GM21367 (cell line): ENCODE measurements at regions not wholly inside any gene's neighbourhood (a gene's known extent, or its start where the extent isn't known, plus 50 kb on each side); places are given as distances from the start of the nearest gene placed in this dataset.
"Not testable (repeated sequence)": the region's sequence is repeated elsewhere in the genome, so short reads cannot be mapped to it uniquely, and the experiment has no call there.

Experiments used
- ATAC-seq: cut with Tn5 transposase; IDR thresholded peaks from one replicate; pipeline ENCODE4 v1.9.1; 2021; ENCODE audit not compliant: unreplicated experiment

- ATAC-seq = no peak
These were observed 362.2 kb upstream of the ROPN1 start for GRCh38 chr3:124354150-124354549.

- no peak for ATAC-seq
These were observed 366.2 kb upstream of the ROPN1 start for GRCh38 chr3:124358156-124358555.

- ATAC-seq = no peak
These were observed 368.2 kb upstream of the ROPN1 start for GRCh38 chr3:124360155-124360554.

GRCh38 chr3:124360563-124360962, 368.6 kb upstream of the ROPN1 start:
- no peak for ATAC-seq

- no peak for ATAC-seq
These were observed 368.7 kb upstream of the UMPS start for GRCh38 chr3:124361566-124361965.

- ATAC-seq = no peak
These were observed 367.8 kb upstream of the UMPS start for GRCh38 chr3:124362455-124362854.

GRCh38 chr3:124363476-124363875, 366.8 kb upstream of the UMPS start:
- no peak for ATAC-seq

GRCh38 chr3:124364317-124365020, 365.8 kb upstream of the UMPS start:
- ATAC-seq = no peak

- ATAC-seq = not testable (repeated sequence)
These were observed 363.6 kb upstream of the UMPS start for GRCh38 chr3:124366655-124367054.

- no peak for ATAC-seq
These were observed 357.5 kb upstream of the UMPS start for GRCh38 chr3:124372775-124373174.

- ATAC-seq = no peak
These were observed 356.7 kb upstream of the UMPS start for GRCh38 chr3:124373524-124373923.

GRCh38 chr3:124374583-124374982, 355.7 kb upstream of the UMPS start:
- no peak for ATAC-seq

GRCh38 chr3:124381575-124382333, 348.5 kb upstream of the UMPS start:
- ATAC-seq = no peak

- no peak for ATAC-seq
These were observed 347.2 kb upstream of the UMPS start for GRCh38 chr3:124383051-124383450.

- ATAC-seq = no peak
These were observed 346.3 kb upstream of the UMPS start for GRCh38 chr3:124383846-124384466.

- no peak for ATAC-seq
These were observed 345.7 kb upstream of the UMPS start for GRCh38 chr3:124384527-124384926.

- ATAC-seq = no peak
These were observed 344.3 kb upstream of the UMPS start for GRCh38 chr3:124385996-124386395.

- no peak for ATAC-seq
These were observed 343.2 kb upstream of the UMPS start for GRCh38 chr3:124386996-124387595.

GRCh38 chr3:124391774-124392173, 338.5 kb upstream of the UMPS start:
- ATAC-seq = no peak

GRCh38 chr3:124393340-124393739, 336.9 kb upstream of the UMPS start:
- ATAC-seq = no peak

GRCh38 chr3:124395162-124395561, 335.1 kb upstream of the UMPS start:
- ATAC-seq = no peak
